ENCODE measurements at regions not wholly inside any gene's neighbourhood (a gene's known extent, or its start where the extent isn't known, plus 50 kb on each side); places are given as distances from the start of the nearest gene placed in this dataset.

DNA sequence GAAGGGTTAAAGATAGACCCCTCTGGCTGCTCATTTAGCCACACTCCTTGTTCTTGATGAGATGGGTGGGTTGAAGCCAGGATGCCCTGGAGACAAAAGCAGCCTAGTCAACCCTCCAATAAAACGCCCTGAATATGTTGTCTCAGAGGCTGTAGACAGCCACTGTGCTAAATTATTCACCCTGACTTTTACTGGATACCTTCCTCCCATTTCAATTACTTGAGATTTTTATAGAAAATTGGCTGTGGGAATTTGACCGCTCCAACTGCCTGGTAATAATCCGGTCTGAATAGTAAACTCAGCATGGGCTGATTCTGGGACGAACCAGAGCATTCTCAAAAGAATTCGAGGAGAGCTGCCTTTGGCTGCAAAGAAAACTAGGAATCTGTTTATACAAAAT, 104.2 kb downstream of the SNX18 start:
- Histone ChIP-seq H3K27me3 (no peaks in the 10 kb centered on the region), H3K9me3 (peaks cover 0 to 6% of the 10 kb centered on the region in 2 donors), H3K4me3 (no peak overlapping the region), H3K4me1 (no peaks in the 10 kb centered on the region), H3K36me3 (no peaks in the 10 kb centered on the region), H3K27ac (no peak overlapping the region)
- TF ChIP-seq, protein P1, sequence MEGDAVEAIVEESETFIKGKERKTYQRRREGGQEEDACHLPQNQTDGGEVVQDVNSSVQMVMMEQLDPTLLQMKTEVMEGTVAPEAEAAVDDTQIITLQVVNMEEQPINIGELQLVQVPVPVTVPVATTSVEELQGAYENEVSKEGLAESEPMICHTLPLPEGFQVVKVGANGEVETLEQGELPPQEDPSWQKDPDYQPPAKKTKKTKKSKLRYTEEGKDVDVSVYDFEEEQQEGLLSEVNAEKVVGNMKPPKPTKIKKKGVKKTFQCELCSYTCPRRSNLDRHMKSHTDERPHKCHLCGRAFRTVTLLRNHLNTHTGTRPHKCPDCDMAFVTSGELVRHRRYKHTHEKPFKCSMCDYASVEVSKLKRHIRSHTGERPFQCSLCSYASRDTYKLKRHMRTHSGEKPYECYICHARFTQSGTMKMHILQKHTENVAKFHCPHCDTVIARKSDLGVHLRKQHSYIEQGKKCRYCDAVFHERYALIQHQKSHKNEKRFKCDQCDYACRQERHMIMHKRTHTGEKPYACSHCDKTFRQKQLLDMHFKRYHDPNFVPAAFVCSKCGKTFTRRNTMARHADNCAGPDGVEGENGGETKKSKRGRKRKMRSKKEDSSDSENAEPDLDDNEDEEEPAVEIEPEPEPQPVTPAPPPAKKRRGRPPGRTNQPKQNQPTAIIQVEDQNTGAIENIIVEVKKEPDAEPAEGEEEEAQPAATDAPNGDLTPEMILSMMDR (IDR thresholded peaks at IDR 0.05) = no peak
- DNase-seq (ENCODE audit: low spot score) = no peak

DNA sequence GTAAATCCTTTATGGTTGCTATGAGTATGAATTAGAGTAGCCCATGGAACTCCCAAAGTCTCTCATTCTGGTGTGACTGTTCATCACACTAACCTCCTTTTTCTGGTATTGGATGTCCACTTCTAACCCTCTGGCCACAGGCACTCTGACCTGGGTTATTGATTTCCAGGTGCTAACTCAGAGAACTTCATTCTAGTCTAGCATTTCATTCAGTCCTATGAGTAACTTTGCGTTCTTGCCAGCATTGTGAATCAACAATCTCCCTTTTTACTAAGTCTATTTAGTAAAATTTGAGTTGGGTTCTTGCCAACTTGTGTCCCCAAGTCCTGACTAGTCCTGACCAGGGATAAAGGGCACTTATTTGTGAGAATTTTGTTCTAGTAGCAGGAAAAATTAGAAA, 103.5 kb downstream of the SNX18 start:
- TF ChIP-seq, protein P1 (IDR thresholded peaks at IDR 0.05) = no peak
- Histone ChIP-seq H3K27me3 (no peaks in the 10 kb centered on the region), H3K4me1 (no peaks in the 10 kb centered on the region), H3K9me3 (peaks cover 0 to 6% of the 10 kb centered on the region in 2 donors), H3K27ac (no peak overlapping the region), H3K36me3 (no peaks in the 10 kb centered on the region), H3K4me3 (no peak overlapping the region)
- DNase-seq (ENCODE audit: low spot score) = no peak

DNA sequence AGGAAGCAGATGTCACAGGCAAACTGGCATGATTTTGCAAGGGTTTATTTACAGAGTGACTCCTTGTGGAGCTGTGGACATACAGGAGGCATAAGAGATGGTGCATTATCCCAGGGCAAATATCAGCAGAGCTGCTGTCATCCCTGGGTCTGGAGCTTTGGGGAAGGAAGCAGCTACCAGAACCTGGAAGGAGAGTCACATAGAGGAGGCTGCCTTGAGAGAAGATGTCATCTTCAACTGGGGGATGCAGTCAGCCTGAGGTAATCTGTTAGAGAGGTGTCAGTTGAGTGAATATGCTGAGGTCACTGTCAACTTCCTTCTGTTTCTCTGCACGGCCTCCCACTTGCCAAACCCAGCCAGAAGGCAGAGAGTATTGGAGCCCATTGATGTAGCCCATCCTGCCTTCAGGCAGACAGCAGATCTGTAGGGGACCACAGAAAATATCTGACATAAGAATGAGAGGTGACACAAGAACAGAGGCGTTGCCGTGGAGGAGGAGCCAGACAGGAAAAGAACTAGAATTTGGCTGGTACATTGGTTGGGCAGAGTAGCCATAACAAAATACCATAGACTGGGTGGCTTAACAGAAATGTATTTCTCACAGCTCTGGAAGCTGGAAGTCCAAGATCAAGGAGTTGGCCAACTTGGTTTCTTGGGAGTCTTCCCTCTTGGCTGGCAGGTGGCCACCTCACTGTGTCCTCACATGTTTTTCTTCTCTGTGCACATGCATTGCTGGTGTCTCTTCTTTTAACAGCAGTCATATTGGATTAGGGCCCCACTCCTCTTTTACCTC, 102.8 kb downstream of the SNX18 start:
- Histone ChIP-seq H3K27ac (no peak overlapping the region), H3K9me3 (peaks cover 0 to 6% of the 10 kb centered on the region in 2 donors), H3K4me3 (no peak overlapping the region), H3K27me3 (no peaks in the 10 kb centered on the region), H3K36me3 (no peaks in the 10 kb centered on the region), H3K4me1 (no peaks in the 10 kb centered on the region)
- TF ChIP-seq, protein P1 (IDR thresholded peaks at IDR 0.05) = no peak
- no peak for DNase-seq (ENCODE audit: low spot score)

DNA sequence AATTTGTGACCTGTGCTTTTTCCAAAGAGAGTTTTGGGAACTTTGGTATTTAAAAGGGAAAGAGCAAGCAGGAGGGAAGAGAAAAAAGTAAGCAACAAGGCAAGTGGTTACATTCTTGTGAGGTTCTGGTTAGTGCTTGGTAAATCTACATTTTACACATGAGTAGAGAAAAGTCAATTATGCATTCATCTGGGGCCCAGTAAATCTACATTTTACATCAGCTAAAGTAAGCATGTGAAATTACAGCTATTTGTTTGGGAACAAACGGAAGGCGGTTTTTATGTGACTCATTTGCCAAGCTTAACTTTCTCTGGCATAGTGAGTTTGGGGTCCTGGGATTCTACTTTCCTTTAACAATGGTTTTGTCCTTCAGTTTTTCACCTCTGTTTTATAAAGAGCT, 102.2 kb downstream of the SNX18 start:
- no peaks in the 10 kb centered on the region for H3K4me1 ChIP-seq
- no peaks in the 10 kb centered on the region for H3K27me3 ChIP-seq
- H3K9me3 ChIP-seq = peaks cover 0 to 6% of the 10 kb centered on the region in 2 donors
- TF ChIP-seq, protein P1 (IDR thresholded peaks at IDR 0.05) = no peak
- no peaks in the 10 kb centered on the region for H3K36me3 ChIP-seq
- no peak overlapping the region for H3K4me3 ChIP-seq
- H3K27ac ChIP-seq = no peak overlapping the region
- no peak for DNase-seq (ENCODE audit: low spot score)

DNA sequence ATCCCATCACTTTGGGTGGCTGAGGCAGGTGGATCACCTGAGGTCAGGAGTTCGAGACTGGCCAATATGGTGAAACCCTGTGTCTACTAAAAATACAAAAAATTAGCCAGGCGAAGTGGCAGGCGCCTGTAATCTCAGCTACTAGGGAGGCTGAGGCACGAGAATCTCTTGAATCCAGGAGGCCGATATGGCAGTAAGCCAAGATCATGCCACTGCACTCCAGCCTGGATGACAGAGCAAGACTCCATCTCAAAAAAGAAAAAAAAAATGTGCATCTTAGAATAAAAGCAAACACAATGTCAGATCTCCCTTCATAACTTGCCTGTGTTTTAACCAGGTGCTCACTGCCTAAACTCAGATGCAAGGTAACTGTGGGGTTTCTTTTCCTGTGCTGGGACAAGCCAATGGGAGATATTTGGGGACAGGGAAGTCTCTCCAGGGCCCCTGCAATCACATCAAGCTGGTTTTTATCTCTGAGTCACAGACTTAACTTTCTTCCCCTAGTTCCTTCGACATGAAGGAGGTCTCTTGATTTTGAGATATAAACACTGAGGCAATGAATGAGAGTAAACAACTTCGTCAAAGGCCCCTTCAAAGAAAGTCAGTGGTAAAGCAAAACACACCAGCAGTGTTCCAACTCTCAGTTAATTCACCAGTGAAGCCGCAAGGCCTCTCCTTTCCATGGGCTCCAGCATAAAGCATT, 99.1 kb downstream of the SNX18 start:
- no peak overlapping the region for H3K27ac ChIP-seq

More for the DNA sequence above, 99.1 kb downstream of the SNX18 start:
- TF ChIP-seq, protein P1 (IDR thresholded peaks at IDR 0.05) = no peak
- no peaks in the 10 kb centered on the region for H3K4me1 ChIP-seq
- H3K27me3 ChIP-seq = no peaks in the 10 kb centered on the region
- H3K9me3 ChIP-seq = no peaks in the 10 kb centered on the region
- H3K36me3 ChIP-seq = no peaks in the 10 kb centered on the region
- no peak for DNase-seq (ENCODE audit: low spot score)
- no peak overlapping the region for H3K4me3 ChIP-seq

All from right atrium auricular region (tissue), 2 donors.